ENCODE measurements at regions not wholly inside any gene's neighbourhood (a gene's known extent, or its start where the extent isn't known, plus 50 kb on each side); places are given as distances from the start of the nearest gene placed in this dataset.

- no TSS peak for BruUV-seq (replicated peaks)
- Histone ChIP-seq H3K4me3 (replicated peaks in 1 of 2; ENCODE audit: low read depth in 1 of 2, low read length in 2 of 2) (no peak overlapping the region), H4K20me1 (ENCODE audit: insufficient read depth) (no peaks in the 10 kb centered on the region), H3K9ac (ENCODE audit: low read length) (no peak overlapping the region), H3K4me2 (ENCODE audit: low read length) (no peak overlapping the region), H2AFZ (ENCODE audit: low read depth, low read length, poor library complexity, severe bottlenecking) (peak overlapping the region; percentile 18), H3K36me3 (ENCODE audit: control insufficient read depth in 1 of 2, insufficient read depth in 2 of 2, low read length in 2 of 2) (no peaks in the 10 kb centered on the region), H3K27ac (ENCODE audit: low read depth, low read length) (no peak overlapping the region), H3K9me2 (ENCODE audit: insufficient read depth) (no peaks in the 10 kb centered on the region), H3K4me1 (ENCODE audit: control insufficient read depth in 1 of 2, insufficient read depth in 2 of 2, low read length in 2 of 2) (no peaks in the 10 kb centered on the region), H3K79me2 (ENCODE audit: insufficient read depth, low read length) (no peaks in the 10 kb centered on the region), H3K27me3 (ENCODE audit: insufficient read depth, low read length) (no peaks in the 10 kb centered on the region), H3K9me3 (ENCODE audit: control insufficient read depth in 1 of 2, insufficient read depth in 1 of 2, low read depth in 1 of 2, low read length in 2 of 2) (no peaks in the 10 kb centered on the region)
- ChIA-PET RAD21 (ENCODE audit: low non-redundant PET in 1 of 2, low total read pairs in 2 of 2, uncharacterized antibody in 2 of 2, unreplicated experiment in 2 of 2) (no interaction called here), POLR2A (no interaction called here), CTCF (interaction anchor here (1.2 to 1.5 kb wide), 2 partner anchors 8 to 211 kb away, joined by 3 to 5 read pairs; no protein-coding TSS in a partner anchor)
- ATAC-seq (no peak), DNase-seq (ENCODE audit: low read depth, low spot score) (peak; percentile 15)
- intact Hi-C loops (cut with micrococcal nuclease), result loop anchor here (2.0 kb wide), 2 partner anchors 194 to 260 kb away; no protein-coding TSS in a partner anchor
- TF ChIP-seq CBX3 (IDR thresholded peaks at IDR 0.05; ENCODE audit: low read depth) (no peak), CTCF (IDR thresholded peaks at IDR 0.05 in 2 of 3, conservative IDR thresholded peaks at IDR 0.05 in 1 of 3; ENCODE audit: borderline replicate concordance in 1 of 3, insufficient read depth in 1 of 3, low read depth in 2 of 3, low read length in 2 of 3) (peak; percentile 21 to 56 (median 48); a peak in 4 of 6 replicates), CEBPB (IDR thresholded peaks at IDR 0.05; ENCODE audit: low read depth) (no peak), RAD21 (IDR thresholded peaks at IDR 0.05; ENCODE audit: low read depth) (peak; percentile 80)
These were observed 53.8 kb downstream of the CXCL1 start for GRCh38 chr4:73922766-73923630.

GRCh38 chr4:73922317-73922716 lies 53.1 kb downstream of the CXCL1 start:
- Histone ChIP-seq H3K27ac (ENCODE audit: low read depth, low read length) (no peak overlapping the region), H3K4me2 (ENCODE audit: low read length) (no peak overlapping the region), H2AFZ (ENCODE audit: low read depth, low read length, poor library complexity, severe bottlenecking) (no peak overlapping the region), H3K36me3 (ENCODE audit: control insufficient read depth in 1 of 2, insufficient read depth in 2 of 2, low read length in 2 of 2) (no peaks in the 10 kb centered on the region), H3K4me1 (ENCODE audit: control insufficient read depth in 1 of 2, insufficient read depth in 2 of 2, low read length in 2 of 2) (no peaks in the 10 kb centered on the region), H3K4me3 (replicated peaks in 1 of 2; ENCODE audit: low read depth in 1 of 2, low read length in 2 of 2) (no peak overlapping the region), H3K79me2 (ENCODE audit: insufficient read depth, low read length) (no peaks in the 10 kb centered on the region), H3K9ac (ENCODE audit: low read length) (no peak overlapping the region), H3K9me2 (ENCODE audit: insufficient read depth) (no peaks in the 10 kb centered on the region), H4K20me1 (ENCODE audit: insufficient read depth) (no peaks in the 10 kb centered on the region), H3K27me3 (ENCODE audit: insufficient read depth, low read length) (no peaks in the 10 kb centered on the region), H3K9me3 (ENCODE audit: control insufficient read depth in 1 of 2, insufficient read depth in 1 of 2, low read depth in 1 of 2, low read length in 2 of 2) (no peaks in the 10 kb centered on the region)
- BruUV-seq (replicated peaks), result no TSS peak
- CTCF ChIA-PET, result interaction anchor here (0.7 kb wide), 1 partner anchor 197 kb away, joined by 3 read pairs; no protein-coding TSS in a partner anchor
- intact Hi-C loops (cut with micrococcal nuclease), result loop anchor here (2.0 kb wide), 2 partner anchors 194 to 260 kb away; no protein-coding TSS in a partner anchor
- ATAC-seq (no peak), DNase-seq (ENCODE audit: low read depth, low spot score) (no peak)
- RAD21 ChIA-PET (ENCODE audit: low non-redundant PET in 1 of 2, low total read pairs in 2 of 2, uncharacterized antibody in 2 of 2, unreplicated experiment in 2 of 2), result no interaction called here
- POLR2A ChIA-PET, result no interaction called here
- TF ChIP-seq CTCF (IDR thresholded peaks at IDR 0.05 in 2 of 3, conservative IDR thresholded peaks at IDR 0.05 in 1 of 3; ENCODE audit: borderline replicate concordance in 1 of 3, insufficient read depth in 1 of 3, low read depth in 2 of 3, low read length in 2 of 3), result no peak
- no peak for TF ChIP-seq ZFX (IDR thresholded peaks at IDR 0.05)
- TF ChIP-seq ATF3 (IDR thresholded peaks at IDR 0.05), result no peak
- TF ChIP-seq EZH2 (IDR thresholded peaks at IDR 0.05), result no peak
- no peak for TF ChIP-seq EZH2phosphoT487 (IDR thresholded peaks at IDR 0.05; ENCODE audit: borderline replicate concordance)
- no peak for TF ChIP-seq POLR2A (IDR thresholded peaks at IDR 0.05; ENCODE audit: borderline replicate concordance, extremely low read depth, insufficient read depth, insufficient read length)
- no peak for TF ChIP-seq ZNF274 (IDR thresholded peaks at IDR 0.05; ENCODE audit: low read depth, low read length)
- TF ChIP-seq RAD21 (IDR thresholded peaks at IDR 0.05; ENCODE audit: low read depth), result no peak
- no peak for TF ChIP-seq JUND (IDR thresholded peaks at IDR 0.05)

Measured in HCT116 (cell line).